HG02884 (cell line): ENCODE measurements at regions not wholly inside any gene's neighbourhood (a gene's known extent, or its start where the extent isn't known, plus 50 kb on each side); places are given as distances from the start of the nearest gene placed in this dataset.
"Not testable (repeated sequence)": the region's sequence is repeated elsewhere in the genome, so short reads cannot be mapped to it uniquely, and the experiment has no call there.

ENCODE experiments used
- ATAC-seq: cut with Tn5 transposase; IDR thresholded peaks from one replicate; pipeline ENCODE4 v1.9.1; 2021; ENCODE audit warnings: mild to moderate bottlenecking, moderate library complexity; ENCODE audit not compliant: unreplicated experiment

- no peak for ATAC-seq
These were observed 301.0 kb downstream of the TBC1D4 start for GRCh38 chr13:75180805-75181455.

- ATAC-seq: no peak
These were observed 303.5 kb downstream of the TBC1D4 start for GRCh38 chr13:75178436-75178835.

- ATAC-seq: no peak
These were observed 306.4 kb downstream of the TBC1D4 start for GRCh38 chr13:75175575-75175974.

- ATAC-seq: not testable (repeated sequence)
These were observed 306.9 kb downstream of the TBC1D4 start for GRCh38 chr13:75175097-75175496.

GRCh38 chr13:75174481-75174880 lies 307.5 kb downstream of the TBC1D4 start:
- ATAC-seq: no peak

GRCh38 chr13:75173457-75174356 lies 308.3 kb downstream of the TBC1D4 start:
- no peak for ATAC-seq

GRCh38 chr13:75170311-75170710 lies 311.7 kb downstream of the TBC1D4 start:
- ATAC-seq: no peak

GRCh38 chr13:75165543-75166230 lies 316.3 kb downstream of the TBC1D4 start:
- no peak for ATAC-seq

- ATAC-seq: no peak
These were observed 320.2 kb downstream of the TBC1D4 start for GRCh38 chr13:75161804-75162203.

- ATAC-seq: no peak
These were observed 321.0 kb downstream of the TBC1D4 start for GRCh38 chr13:75160984-75161383.

- ATAC-seq: no peak
These were observed 327.6 kb downstream of the TBC1D4 start for GRCh38 chr13:75154331-75154730.

- no peak for ATAC-seq
These were observed 328.1 kb downstream of the TBC1D4 start for GRCh38 chr13:75153834-75154233.

GRCh38 chr13:75153386-75153785 lies 328.6 kb downstream of the TBC1D4 start:
- no peak for ATAC-seq

GRCh38 chr13:75151081-75151643 lies 330.8 kb downstream of the TBC1D4 start:
- no peak for ATAC-seq

- ATAC-seq: no peak
These were observed 332.2 kb downstream of the TBC1D4 start for GRCh38 chr13:75149776-75150175.

- ATAC-seq: no peak
These were observed 334.0 kb downstream of the TBC1D4 start for GRCh38 chr13:75147946-75148345.

- ATAC-seq: no peak
These were observed 335.5 kb downstream of the TBC1D4 start for GRCh38 chr13:75146436-75146835.

- no peak for ATAC-seq
These were observed 336.0 kb downstream of the TBC1D4 start for GRCh38 chr13:75145927-75146326.

- ATAC-seq: no peak
These were observed 342.7 kb downstream of the TBC1D4 start for GRCh38 chr13:75139291-75139690.

- ATAC-seq: no peak
These were observed 343.9 kb downstream of the TBC1D4 start for GRCh38 chr13:75137911-75138571.

- ATAC-seq: no peak
These were observed 345.8 kb downstream of the TBC1D4 start for GRCh38 chr13:75136151-75136550.
